Heart right ventricle (tissue), 16 donors: ENCODE measurements at regions not wholly inside any gene's neighbourhood (a gene's known extent, or its start where the extent isn't known, plus 50 kb on each side); places are given as distances from the start of the nearest gene placed in this dataset.

Experiments used
- ATAC-seq, 8 donors: fragments of 200-7000 bp; cut with Tn5 transposase; one replicate each; pipeline ENCODE4 v1.9.1; 2020; ENCODE audit warnings: mild to moderate bottlenecking in 8 of 8, moderate library complexity in 8 of 8, moderate number of reproducible peaks in 1 of 8
- DNase-seq, 2 donors: peaks; one replicate each; pipeline ENCODE4 v3.0.0-alpha.2; 2020
- H3K27ac ChIP-seq, 10 donors: fragments of 200-600 bp; sonication (generic) in 2 of 10; one replicate each; pipeline versions ENCODE4 v1.5.0 to v1.8.0; 2020 to 2022; ENCODE audit warnings: mild to moderate bottlenecking in 3 of 10
- H3K27me3 ChIP-seq, 7 donors: fragments of 200-600 bp; one replicate each; pipeline ENCODE4 v1.8.0; 2021 to 2022; ENCODE audit warnings: mild to moderate bottlenecking in 2 of 7
- H3K36me3 ChIP-seq, 9 donors: fragments of 200-600 bp; sonication (generic) in 1 of 9; one replicate each; pipeline versions ENCODE4 v1.5.0 to v1.8.0; 2020 to 2022; ENCODE audit warnings: mild to moderate bottlenecking in 2 of 9
- H3K4me1 ChIP-seq, 9 donors: fragments of 200-600 bp; sonication (generic) in 1 of 9; one replicate each; pipeline versions ENCODE4 v1.5.0 to v1.8.0; 2020 to 2022; ENCODE audit warnings: mild to moderate bottlenecking in 4 of 9
- H3K4me3 ChIP-seq, 10 donors: fragments of 200-600 bp; sonication (generic) in 2 of 10; one replicate each; pipeline versions ENCODE4 v1.5.0 to v1.8.0; 2020 to 2022; ENCODE audit warnings: mild to moderate bottlenecking in 7 of 10, moderate library complexity in 2 of 10
- H3K9me3 ChIP-seq, 11 donors: fragments of 200-600 bp in 10 of 11; sonication (generic) in 2 of 11; one replicate each; pipeline versions ENCODE4 v1.5.0 to v1.8.0; 2013 to 2022; ENCODE audit warnings: mild to moderate bottlenecking in 2 of 11, control low read depth in 1 of 11, moderate library complexity in 1 of 11
- CTCF ChIP-seq, 9 donors: fragments of 200-600 bp; sonication (generic) in 2 of 9; IDR thresholded peaks; one replicate each; pipeline versions ENCODE4 v1.5.0 to v1.8.0; 2021 to 2022; ENCODE audit warnings: antibody characterized with exemption in 9 of 9, mild to moderate bottlenecking in 5 of 9, moderate library complexity in 1 of 9
- WGBS, 2 donors: extraction: QIAGEN DNeasy Blood & Tissue Kit; methylation state at CpG; one replicate each; pipeline ENCODE4 v1.1.7; 2013; ENCODE audit warnings: inconsistent platforms in 1 of 2; 5-methylcytosine and 5-hydroxymethylcytosine counted together
- intact Hi-C, 10 donors: fragments of 100-400 bp; cut with DNase I; formaldehyde crosslinking; loops; one replicate each; pipeline versions ENCODE4 v1.11.1 to v1.14.2; 2022
- donor health status: Arrhythmogenic right ventricular cardiomyopathy.
- donor health status: ischemic (EF 13 %, LVEDD 7.1; RV severe dilation, severe dysfunction).
- donor health status: healthy with polysubstance abuse.
- donor health status: DM: no; HTN: yes; CAD: no.
- donor health status: DM: no; HTN: no; CAD: no.
- donor health status: ischemic (EF 25% LVEDD 6.9; RV normal size, moderate dysfunction).
- donor health status: ischemic (EF 25% LVEDD 5.7; RV mildly dilated, moderate dysfunction).
- donor health status: healthy.
- donor health status: DM: yes; HTN: yes; CAD: no.
- donor health status: Ischemic cardiomyopathy.
- donor health status: ischemic (EF 35%, LVEDD 5.7; RV mildly dilated, moderate dysfunction).
- donor health status: nonischemic (EF 11% LVEDD 7.7; RV severe dilation, severe dysfunction).
- donor health status: DM: yes; HTN: yes; CAD: no.
- donor health status: PGD.
- donor health status: ischemic (EF 29% LVEDD 5.4; RV normal size, mild dysfunction).
- donor health status: nonischemic (EF 23%, LVEDD 6.1; RV moderate dilation, normal function).

DNA sequence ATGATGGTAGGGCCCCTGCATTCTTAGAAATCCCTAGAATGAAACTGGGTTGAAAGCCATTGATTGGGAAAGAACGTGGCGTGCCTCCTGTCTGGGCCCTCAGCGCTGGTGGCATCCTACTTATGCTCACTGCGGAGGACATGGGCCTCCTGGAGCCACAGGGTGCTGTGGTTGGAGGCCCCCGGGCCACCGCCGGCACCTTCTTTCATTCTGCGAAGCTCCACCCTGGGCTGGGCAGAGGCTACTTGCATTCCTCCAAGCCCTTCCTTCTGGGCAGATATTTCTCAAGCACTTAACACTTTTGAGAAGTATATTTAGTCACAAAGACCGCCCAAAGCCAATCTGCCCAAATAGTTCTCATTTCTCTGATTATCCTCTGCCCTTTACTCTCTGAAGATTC lies 311.9 kb downstream of the MYCN start:
- WGBS, 2 donors, result 86 to 89% methylated on average over 9 of the region's 9 CpGs
- Histone ChIP-seq H3K4me3 (no peak overlapping the region), H3K4me1 (no peaks in the 10 kb centered on the region), H3K36me3 (no peaks in the 10 kb centered on the region), H3K9me3 (no peaks in the 10 kb centered on the region), H3K27me3 (peaks cover 0 to 21% (median 17%) of the 10 kb centered on the region in 7 donors), H3K27ac (no peak overlapping the region)
- ATAC-seq (no peak), DNase-seq (no peak)
- TF ChIP-seq CTCF (IDR thresholded peaks at IDR 0.05), result no peak
- intact Hi-C loops, result no loop called here

GRCh38 chr2:16251511-16252225 lies 311.3 kb downstream of the MYCN start:
- Histone ChIP-seq H3K4me3 (no peak overlapping the region), H3K27me3 (peaks cover 0 to 21% (median 17%) of the 10 kb centered on the region in 7 donors), H3K27ac (no peak overlapping the region), H3K36me3 (no peaks in the 10 kb centered on the region), H3K4me1 (no peaks in the 10 kb centered on the region), H3K9me3 (no peaks in the 10 kb centered on the region)
- 74 to 75% methylated on average over 8 of the region's 8 CpGs for WGBS, 2 donors
- TF ChIP-seq CTCF (IDR thresholded peaks at IDR 0.05), result no peak
- no peak for DNase-seq
- no peak for ATAC-seq
- intact Hi-C loops, result no loop called here

DNA sequence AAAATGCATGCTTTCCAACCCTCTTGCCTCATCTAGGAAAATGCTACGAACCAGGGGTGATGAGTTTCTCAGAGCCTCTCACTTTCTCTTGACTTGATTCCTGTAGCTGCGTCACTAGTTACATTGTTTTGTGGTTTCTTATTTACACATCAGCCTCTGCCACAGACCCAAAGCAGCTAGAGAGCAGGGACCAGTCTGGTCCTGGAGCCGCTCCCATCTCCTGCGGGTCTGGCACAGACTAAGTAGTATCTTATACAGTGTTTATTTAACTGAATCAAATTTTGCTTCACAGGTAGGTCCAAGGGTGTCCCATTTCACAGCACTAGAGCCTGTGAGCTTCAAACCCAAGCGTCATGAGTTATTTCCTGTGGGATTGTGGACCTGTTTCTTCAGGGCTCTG lies 310.5 kb downstream of the MYCN start:
- no peak for TF ChIP-seq CTCF (IDR thresholded peaks at IDR 0.05)
- ATAC-seq, result no peak
- no peak overlapping the region for H3K27ac ChIP-seq
- no peaks in the 10 kb centered on the region for H3K9me3 ChIP-seq
- H3K36me3 ChIP-seq, result no peaks in the 10 kb centered on the region
- H3K27me3 ChIP-seq, result peaks cover 0 to 22% (median 17%) of the 10 kb centered on the region in 7 donors
- DNase-seq, result no peak
- intact Hi-C loops, result no loop called here
- no peaks in the 10 kb centered on the region for H3K4me1 ChIP-seq
- H3K4me3 ChIP-seq, result no peak overlapping the region
- WGBS, 2 donors, result 88 to 90% methylated on average over 5 of the region's 5 CpGs

- no peaks in the 10 kb centered on the region for H3K9me3 ChIP-seq
- intact Hi-C loops, result no loop called here
- WGBS, 2 donors, result 95 to 96% methylated on average over 8 of the region's 8 CpGs
- H3K36me3 ChIP-seq, result no peaks in the 10 kb centered on the region
- no peak for TF ChIP-seq CTCF (IDR thresholded peaks at IDR 0.05)
- peaks cover 0 to 25% (median 17%) of the 10 kb centered on the region in 7 donors for H3K27me3 ChIP-seq
- DNase-seq (no peak), ATAC-seq (no peak)
- no peak overlapping the region for H3K27ac ChIP-seq
- no peaks in the 10 kb centered on the region for H3K4me1 ChIP-seq
- H3K4me3 ChIP-seq, result no peak overlapping the region
Measured at GRCh38 chr2:16250466-16250865, 310.1 kb downstream of the MYCN start.
